ENCODE measurements at regions not wholly inside any gene's neighbourhood (a gene's known extent, or its start where the extent isn't known, plus 50 kb on each side); places are given as distances from the start of the nearest gene placed in this dataset.
A peak's percentile ranks its signal among the peaks of the same experiment; 100 is the strongest.

DNA sequence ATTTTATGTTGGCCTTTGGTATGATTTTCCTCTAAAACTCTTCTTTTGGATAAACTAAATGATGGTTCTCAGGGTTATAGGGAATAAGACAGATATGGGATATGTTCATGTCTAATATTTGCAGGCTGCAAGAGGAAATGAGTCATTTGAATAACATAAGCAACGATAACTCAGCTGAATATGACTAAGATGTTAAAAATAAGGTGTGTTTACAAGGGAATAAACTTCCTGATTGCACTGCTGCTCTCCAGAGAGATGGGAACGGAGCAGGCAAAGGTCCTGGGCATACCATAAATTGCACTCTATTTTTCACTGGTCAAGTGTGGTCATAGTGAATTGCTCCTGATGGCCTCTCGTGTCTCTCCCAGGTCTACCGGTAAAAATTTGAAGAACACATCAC, 666.2 kb downstream of the TOX3 start:
- Histone ChIP-seq H3K79me2 (ENCODE audit: low read depth) (no peaks in the 10 kb centered on the region), H3K36me3 (ENCODE audit: low read depth) (no peaks in the 10 kb centered on the region), H3F3A (ENCODE audit: insufficient read depth, low read depth) (no peaks in the 10 kb centered on the region), H3K9me3 (ENCODE audit: insufficient read depth, low read depth) (no peaks in the 10 kb centered on the region), H2AFZ (no peak overlapping the region), H4K20me1 (ENCODE audit: insufficient read depth) (no peaks in the 10 kb centered on the region), H3K4me2 (no peak overlapping the region), H3K4me1 (replicated peaks; ENCODE audit: insufficient read depth) (no peaks in the 10 kb centered on the region), H3K27me3 (ENCODE audit: insufficient read depth, low read depth) (peaks cover 4% of the 10 kb centered on the region), H3K27ac (no peak overlapping the region), H3K9me2 (ENCODE audit: insufficient read depth) (no peaks in the 10 kb centered on the region), H3K4me3 (no peak overlapping the region)
- DNase-seq, result peak in 1 of 2 experiments; percentile 37
- intact Hi-C loops (cut with micrococcal nuclease; ENCODE audit: unreplicated experiment), result no loop called here
- BruUV-seq (replicated peaks), result no TSS peak
- ChIA-PET POLR2A (ENCODE audit: unreplicated experiment) (no interaction called here), CTCF (no interaction called here)
- TF ChIP-seq EZH2 (IDR thresholded peaks at IDR 0.05; ENCODE audit: low read depth), result no peak
- TF ChIP-seq, protein P1, sequence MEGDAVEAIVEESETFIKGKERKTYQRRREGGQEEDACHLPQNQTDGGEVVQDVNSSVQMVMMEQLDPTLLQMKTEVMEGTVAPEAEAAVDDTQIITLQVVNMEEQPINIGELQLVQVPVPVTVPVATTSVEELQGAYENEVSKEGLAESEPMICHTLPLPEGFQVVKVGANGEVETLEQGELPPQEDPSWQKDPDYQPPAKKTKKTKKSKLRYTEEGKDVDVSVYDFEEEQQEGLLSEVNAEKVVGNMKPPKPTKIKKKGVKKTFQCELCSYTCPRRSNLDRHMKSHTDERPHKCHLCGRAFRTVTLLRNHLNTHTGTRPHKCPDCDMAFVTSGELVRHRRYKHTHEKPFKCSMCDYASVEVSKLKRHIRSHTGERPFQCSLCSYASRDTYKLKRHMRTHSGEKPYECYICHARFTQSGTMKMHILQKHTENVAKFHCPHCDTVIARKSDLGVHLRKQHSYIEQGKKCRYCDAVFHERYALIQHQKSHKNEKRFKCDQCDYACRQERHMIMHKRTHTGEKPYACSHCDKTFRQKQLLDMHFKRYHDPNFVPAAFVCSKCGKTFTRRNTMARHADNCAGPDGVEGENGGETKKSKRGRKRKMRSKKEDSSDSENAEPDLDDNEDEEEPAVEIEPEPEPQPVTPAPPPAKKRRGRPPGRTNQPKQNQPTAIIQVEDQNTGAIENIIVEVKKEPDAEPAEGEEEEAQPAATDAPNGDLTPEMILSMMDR (conservative IDR thresholded peaks at IDR 0.05), result no peak

DNA sequence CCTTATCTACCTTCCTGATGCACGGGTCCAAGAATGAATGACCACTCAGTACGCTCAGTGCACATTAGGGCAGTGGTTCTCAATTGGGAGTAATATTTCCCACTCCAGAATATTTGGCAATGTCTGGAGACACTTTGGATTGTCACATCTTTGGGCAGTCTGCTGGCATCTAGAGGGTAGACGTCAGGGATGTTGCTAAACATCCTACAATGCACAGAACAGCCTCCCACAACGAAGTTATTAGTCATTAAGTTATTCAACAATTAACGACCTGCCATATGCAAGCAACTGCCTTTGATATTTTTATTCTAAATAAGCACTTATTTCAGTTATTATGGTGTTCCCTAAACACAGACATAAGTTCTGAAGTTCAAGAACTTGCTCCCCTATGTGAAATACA, 669.3 kb downstream of the TOX3 start:
- Histone ChIP-seq H3K4me1 (replicated peaks; ENCODE audit: insufficient read depth) (no peaks in the 10 kb centered on the region), H4K20me1 (ENCODE audit: insufficient read depth) (no peaks in the 10 kb centered on the region), H3K9me2 (ENCODE audit: insufficient read depth) (no peaks in the 10 kb centered on the region), H3K4me2 (no peak overlapping the region), H2AFZ (no peak overlapping the region), H3K27me3 (ENCODE audit: insufficient read depth, low read depth) (peaks cover 13% of the 10 kb centered on the region), H3F3A (ENCODE audit: insufficient read depth, low read depth) (no peaks in the 10 kb centered on the region), H3K4me3 (no peak overlapping the region), H3K27ac (no peak overlapping the region), H3K36me3 (ENCODE audit: low read depth) (no peaks in the 10 kb centered on the region), H3K9me3 (ENCODE audit: insufficient read depth, low read depth) (no peaks in the 10 kb centered on the region), H3K79me2 (ENCODE audit: low read depth) (no peaks in the 10 kb centered on the region)
- ChIA-PET CTCF (no interaction called here), POLR2A (ENCODE audit: unreplicated experiment) (no interaction called here)
- intact Hi-C loops (cut with micrococcal nuclease; ENCODE audit: unreplicated experiment), result no loop called here
- no TSS peak for BruUV-seq (replicated peaks)
- no peak for DNase-seq
- TF ChIP-seq, protein P1 (conservative IDR thresholded peaks at IDR 0.05), result no peak
- no peak for TF ChIP-seq EZH2 (IDR thresholded peaks at IDR 0.05; ENCODE audit: low read depth)

GRCh38 chr16:51876934-51877333, 670.0 kb downstream of the TOX3 start:
- no peak for DNase-seq
- Histone ChIP-seq H3K9me3 (ENCODE audit: insufficient read depth, low read depth) (no peaks in the 10 kb centered on the region), H4K20me1 (ENCODE audit: insufficient read depth) (no peaks in the 10 kb centered on the region), H3K27ac (no peak overlapping the region), H3K36me3 (ENCODE audit: low read depth) (no peaks in the 10 kb centered on the region), H3K27me3 (ENCODE audit: insufficient read depth, low read depth) (peaks cover 13% of the 10 kb centered on the region), H2AFZ (no peak overlapping the region), H3K9me2 (ENCODE audit: insufficient read depth) (no peaks in the 10 kb centered on the region), H3K4me2 (no peak overlapping the region), H3F3A (ENCODE audit: insufficient read depth, low read depth) (no peaks in the 10 kb centered on the region), H3K4me1 (replicated peaks; ENCODE audit: insufficient read depth) (no peaks in the 10 kb centered on the region), H3K4me3 (no peak overlapping the region), H3K79me2 (ENCODE audit: low read depth) (no peaks in the 10 kb centered on the region)
- TF ChIP-seq, protein P1 (conservative IDR thresholded peaks at IDR 0.05), result no peak
- no peak for TF ChIP-seq EZH2 (IDR thresholded peaks at IDR 0.05; ENCODE audit: low read depth)
- ChIA-PET POLR2A (ENCODE audit: unreplicated experiment) (no interaction called here), CTCF (no interaction called here)
- intact Hi-C loops (cut with micrococcal nuclease; ENCODE audit: unreplicated experiment), result no loop called here
- BruUV-seq (replicated peaks), result no TSS peak
